Trophoblast cell (in vitro differentiated cells and primary cell): ENCODE measurements at regions not wholly inside any gene's neighbourhood (a gene's known extent, or its start where the extent isn't known, plus 50 kb on each side); places are given as distances from the start of the nearest gene placed in this dataset.

ENCODE experiments used
- DNase-seq, 2 donors: peaks; one replicate each; pipeline ENCODE4 v3.0.0-alpha.2; 2016
- H2AFZ ChIP-seq: 2 replicates; pipeline ENCODE4 v1.6.1; 2013; ENCODE audit warnings: low read length, moderate library complexity, mild to moderate bottlenecking; ENCODE audit not compliant: insufficient read depth, poor library complexity
- H2AK5ac ChIP-seq: 2 replicates; pipeline ENCODE4 v1.6.1; 2013; ENCODE audit warnings: mild to moderate bottlenecking, low read length
- H2BK120ac ChIP-seq: 2 replicates; pipeline ENCODE4 v1.6.1; 2013; ENCODE audit warnings: low read length, mild to moderate bottlenecking, moderate library complexity; ENCODE audit not compliant: insufficient read depth, poor library complexity
- H2BK12ac ChIP-seq: 2 replicates; pipeline ENCODE4 v1.6.1; 2013; ENCODE audit warnings: mild to moderate bottlenecking, low read length, moderate library complexity
- H2BK5ac ChIP-seq: 2 replicates; pipeline ENCODE4 v1.6.1; 2013; ENCODE audit warnings: low read length, low read depth, moderate library complexity, mild to moderate bottlenecking; ENCODE audit not compliant: poor library complexity
- H3K14ac ChIP-seq: 2 replicates; pipeline ENCODE4 v1.6.1; 2013; ENCODE audit warnings: mild to moderate bottlenecking, low read length
- H3K18ac ChIP-seq: 2 replicates; pipeline ENCODE4 v1.6.1; 2013; ENCODE audit warnings: mild to moderate bottlenecking, low read length
- H3K23ac ChIP-seq: 2 replicates; pipeline ENCODE4 v1.6.1; 2013; ENCODE audit warnings: low read length
- H3K27ac ChIP-seq: 2 replicates; pipeline ENCODE4 v1.5.1; 2013; ENCODE audit warnings: low read depth, mild to moderate bottlenecking, inconsistent platforms, low read length, moderate library complexity
- H3K27me3 ChIP-seq: 2 replicates; pipeline ENCODE4 v1.6.1; 2013; ENCODE audit warnings: inconsistent platforms, mild to moderate bottlenecking, low read length, moderate library complexity; ENCODE audit not compliant: insufficient read depth
- H3K36me3 ChIP-seq, 2 experiments: 1 replicate in 1 of 2; 2 replicates in 1 of 2; pipeline ENCODE4 v1.6.1; 2013; ENCODE audit warnings: low read length in 2 of 2, mild to moderate bottlenecking in 2 of 2, moderate library complexity in 1 of 2; ENCODE audit not compliant: insufficient read depth in 2 of 2, control insufficient read depth in 1 of 2
- H3K4ac ChIP-seq: 2 replicates; pipeline ENCODE4 v1.6.1; 2013; ENCODE audit warnings: low read depth, mild to moderate bottlenecking, low read length, moderate library complexity
- H3K4me1 ChIP-seq, 2 experiments: 1 replicate in 1 of 2; 2 replicates in 1 of 2; pipeline ENCODE4 v1.6.1; 2013; ENCODE audit warnings: low read length in 2 of 2, mild to moderate bottlenecking in 2 of 2, moderate library complexity in 1 of 2; ENCODE audit not compliant: insufficient read depth in 2 of 2, control insufficient read depth in 1 of 2
- H3K4me2 ChIP-seq: 2 replicates; pipeline ENCODE4 v1.6.1; 2013; ENCODE audit warnings: inconsistent platforms, mild to moderate bottlenecking, low read length, moderate library complexity
- H3K4me3 ChIP-seq: 2 replicates; pipeline ENCODE4 v1.5.1; 2013; ENCODE audit warnings: mild to moderate bottlenecking, low read depth, low read length, inconsistent platforms
- H3K79me1 ChIP-seq: one replicate; pipeline ENCODE4 v1.6.1; 2013; ENCODE audit warnings: low read length
- H3K79me2 ChIP-seq: 2 replicates; pipeline ENCODE4 v1.6.1; 2013; ENCODE audit warnings: low read length, mild to moderate bottlenecking; ENCODE audit not compliant: control insufficient read depth, insufficient read depth, poor library complexity
- H3K9ac ChIP-seq: 2 replicates; pipeline ENCODE4 v1.6.1; 2013; ENCODE audit warnings: mild to moderate bottlenecking, low read length
- H3K9me3 ChIP-seq: 2 replicates; pipeline ENCODE4 v1.6.1; 2013; ENCODE audit warnings: low read depth, mild to moderate bottlenecking, control low read depth, inconsistent platforms, low read length; ENCODE audit not compliant: insufficient read depth
- H4K12ac ChIP-seq: 2 replicates; pipeline ENCODE4 v1.6.1; 2013; ENCODE audit warnings: low read depth, mild to moderate bottlenecking, low read length, moderate library complexity
- H4K8ac ChIP-seq: 2 replicates; pipeline ENCODE4 v1.6.1; 2013; ENCODE audit warnings: low read depth, mild to moderate bottlenecking, low read length, moderate library complexity
- H4K91ac ChIP-seq: one replicate; pipeline ENCODE4 v1.6.1; 2013; ENCODE audit warnings: low read depth, mild to moderate bottlenecking, low read length, moderate library complexity
- WGBS: extraction: QIAGEN DNeasy Blood & Tissue Kit; methylation state at CpG from one replicate; pipeline ENCODE4 v1.1.7; 2013; ENCODE audit warnings: missing lambda C conversion rate; ENCODE audit not compliant: insufficient read length, insufficient coverage; ENCODE audit errors: extremely low coverage; 5-methylcytosine and 5-hydroxymethylcytosine counted together

DNA sequence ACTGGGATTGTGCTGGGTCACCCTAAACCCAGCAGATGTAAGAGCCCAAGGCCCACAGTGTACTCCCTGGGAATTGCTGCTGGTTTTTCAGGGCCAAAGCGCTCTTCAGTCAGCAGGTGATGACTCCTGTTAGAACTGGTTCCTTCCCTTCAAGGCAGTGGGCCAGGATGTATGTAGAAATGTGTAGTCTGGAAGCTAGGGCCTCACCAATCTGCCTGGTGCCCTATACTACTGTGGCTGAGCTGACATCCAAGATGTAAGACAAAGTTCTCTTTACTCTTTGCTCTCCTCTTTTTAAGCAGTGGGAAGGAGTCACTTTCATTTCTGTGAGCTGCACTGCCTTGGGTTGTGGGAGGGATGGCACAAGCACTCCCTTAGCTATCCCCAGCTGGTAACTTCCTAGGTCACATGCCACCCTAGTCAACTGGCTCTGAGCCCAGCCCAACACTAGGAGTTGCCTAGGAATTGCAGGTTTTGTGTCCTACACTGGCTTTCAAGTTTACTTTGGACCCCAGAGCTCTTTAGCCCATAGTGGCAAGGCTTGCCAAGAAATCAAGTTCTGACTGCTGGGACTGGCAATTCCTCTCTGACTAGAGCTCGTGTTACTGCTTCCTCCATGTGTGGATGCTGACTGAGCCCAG, 249.2 kb downstream of the C12orf50 start:
- Histone ChIP-seq H2BK5ac (peak overlapping the region; percentile 84), H2AFZ (peak overlapping the region; percentile 3), H3K4me1 (peaks cover 16 to 20% of the 10 kb centered on the region in 2 experiments), H3K79me2 (peaks cover 6% of the 10 kb centered on the region), H3K4ac (peak overlapping the region; percentile 57), H3K9me3 (no peaks in the 10 kb centered on the region), H4K8ac (peak overlapping the region; percentile 56), H3K18ac (peak overlapping the region; percentile 20), H3K4me2 (no peak overlapping the region), H3K4me3 (no peak overlapping the region), H3K36me3 (no peaks in the 10 kb centered on the region), H4K91ac (peak overlapping the region; percentile 82), H3K23ac (no peak overlapping the region), H3K27ac (peak overlapping the region; percentile 97), H2AK5ac (peak overlapping the region; percentile 87), H4K12ac (peak overlapping the region; percentile 21), H2BK12ac (peak overlapping the region; percentile 43), H3K79me1 (peaks cover 15% of the 10 kb centered on the region), H2BK120ac (peak overlapping the region; percentile 89), H3K14ac (peak overlapping the region; percentile 50), H3K9ac (no peak overlapping the region), H3K27me3 (no peaks in the 10 kb centered on the region)
- no peak for DNase-seq
- WGBS, result no CpG with 5 or more reads among the region's 2 CpGs

DNA sequence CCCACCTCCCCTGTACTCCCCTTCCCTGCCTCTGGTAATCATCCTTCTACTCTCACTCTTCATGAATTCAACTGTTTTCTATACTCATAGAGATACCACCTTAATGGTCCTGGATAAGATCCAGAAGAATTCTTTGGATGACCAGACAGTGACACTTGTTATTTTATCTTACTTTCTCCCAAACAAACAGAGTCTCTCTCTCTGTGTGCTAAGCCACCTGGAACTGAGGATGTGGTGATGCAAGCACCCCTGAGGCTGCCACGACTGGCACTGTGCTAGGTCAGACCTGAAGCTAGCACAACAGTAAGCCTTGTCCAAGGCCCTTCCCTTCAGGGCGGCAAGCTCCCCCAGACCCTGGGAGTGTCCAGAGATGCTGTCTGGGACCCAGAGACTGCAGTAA, 250.2 kb downstream of the C12orf50 start:
- DNase-seq, result peak; percentile 80 to 84
- peak overlapping the region; percentile 82 for H4K91ac ChIP-seq
- no CpG with 5 or more reads among the region's 2 CpGs for WGBS
- no peak overlapping the region for H3K18ac ChIP-seq
- H2AK5ac ChIP-seq, result no peak overlapping the region
- H3K36me3 ChIP-seq, result no peaks in the 10 kb centered on the region
- H3K27me3 ChIP-seq, result no peaks in the 10 kb centered on the region
- H3K79me2 ChIP-seq, result peaks cover 6% of the 10 kb centered on the region
- peak overlapping the region; percentile 97 for H3K27ac ChIP-seq
- H2AFZ ChIP-seq, result no peak overlapping the region
- H4K12ac ChIP-seq, result no peak overlapping the region
- no peak overlapping the region for H3K4me3 ChIP-seq
- peaks cover 16 to 20% of the 10 kb centered on the region in 2 experiments for H3K4me1 ChIP-seq
- no peak overlapping the region for H2BK12ac ChIP-seq
- no peak overlapping the region for H3K9ac ChIP-seq
- no peak overlapping the region for H3K4ac ChIP-seq
- peaks cover 15% of the 10 kb centered on the region for H3K79me1 ChIP-seq
- H3K14ac ChIP-seq, result no peak overlapping the region
- no peak overlapping the region for H3K23ac ChIP-seq
- peak overlapping the region; percentile 89 for H2BK120ac ChIP-seq
- H3K9me3 ChIP-seq, result no peaks in the 10 kb centered on the region
- no peak overlapping the region for H3K4me2 ChIP-seq
- H2BK5ac ChIP-seq, result peak overlapping the region; percentile 84
- H4K8ac ChIP-seq, result no peak overlapping the region

DNA sequence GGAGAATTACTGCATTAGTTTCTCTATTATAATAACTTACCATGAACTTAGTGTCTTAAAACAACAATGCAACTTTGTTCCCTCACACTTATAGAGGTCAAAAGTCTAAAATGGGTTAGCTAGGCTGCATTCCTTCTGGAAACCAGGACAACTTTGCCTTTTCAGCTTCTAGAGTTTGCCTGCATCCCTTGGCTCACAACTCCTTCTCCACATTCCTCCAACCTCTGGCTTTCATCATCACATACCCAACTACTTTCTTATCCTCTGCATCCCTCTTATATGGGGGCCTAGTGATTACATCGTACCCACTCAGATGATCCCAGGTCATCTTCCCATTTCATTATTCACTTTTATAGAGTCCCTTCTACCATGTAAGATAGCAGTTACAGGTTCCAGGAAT, 251.1 kb downstream of the C12orf50 start:
- no peak overlapping the region for H3K4me2 ChIP-seq
- no peaks in the 10 kb centered on the region for H3K36me3 ChIP-seq
- peaks cover 6% of the 10 kb centered on the region for H3K79me2 ChIP-seq
- peak; percentile 30 to 69 for DNase-seq
- H4K8ac ChIP-seq, result no peak overlapping the region
- no peak overlapping the region for H3K14ac ChIP-seq
- H2AK5ac ChIP-seq, result no peak overlapping the region
- H2BK120ac ChIP-seq, result no peak overlapping the region
- no peak overlapping the region for H2BK5ac ChIP-seq
- H3K4me1 ChIP-seq, result peaks cover 16 to 19% of the 10 kb centered on the region in 2 experiments
- no peak overlapping the region for H3K9ac ChIP-seq
- H4K12ac ChIP-seq, result no peak overlapping the region
- no peak overlapping the region for H3K4me3 ChIP-seq
- no peak overlapping the region for H3K23ac ChIP-seq
- H2BK12ac ChIP-seq, result no peak overlapping the region
- no peaks in the 10 kb centered on the region for H3K9me3 ChIP-seq
- no peak overlapping the region for H3K4ac ChIP-seq
- H4K91ac ChIP-seq, result no peak overlapping the region
- no CpG with 5 or more reads among the region's 1 CpG for WGBS
- H2AFZ ChIP-seq, result no peak overlapping the region
- no peak overlapping the region for H3K18ac ChIP-seq
- no peaks in the 10 kb centered on the region for H3K27me3 ChIP-seq
- peak overlapping the region; percentile 52 for H3K27ac ChIP-seq
- H3K79me1 ChIP-seq, result peaks cover 15% of the 10 kb centered on the region

DNA sequence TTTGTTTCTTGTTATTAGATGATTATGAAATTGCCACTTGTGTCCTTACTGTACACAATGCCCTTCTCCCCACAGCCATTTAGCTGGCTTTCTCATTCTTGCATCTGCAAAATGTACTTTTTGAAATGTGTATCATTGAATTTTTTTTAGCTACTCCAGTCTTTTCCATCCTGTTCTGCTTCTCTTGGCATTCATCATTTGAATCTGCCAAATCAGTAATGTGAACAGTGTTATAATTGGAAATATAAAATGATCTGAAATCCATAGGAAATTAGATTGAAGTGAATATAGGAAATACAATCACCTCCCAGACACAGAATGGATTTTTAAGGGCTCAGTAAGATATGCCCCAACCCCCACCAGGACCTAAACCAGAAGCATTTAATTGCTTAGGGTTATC, 253.4 kb downstream of the C12orf50 start:
- Histone ChIP-seq H3K4me2 (no peak overlapping the region), H3K18ac (no peak overlapping the region), H4K12ac (no peak overlapping the region), H3K36me3 (no peaks in the 10 kb centered on the region), H2AFZ (no peak overlapping the region), H3K9me3 (no peaks in the 10 kb centered on the region), H3K4ac (no peak overlapping the region), H2BK12ac (no peak overlapping the region), H3K27me3 (no peaks in the 10 kb centered on the region), H3K79me1 (peaks cover 15% of the 10 kb centered on the region), H4K8ac (no peak overlapping the region), H3K4me3 (no peak overlapping the region), H3K23ac (no peak overlapping the region), H3K9ac (no peak overlapping the region), H3K14ac (no peak overlapping the region), H2AK5ac (no peak overlapping the region), H4K91ac (no peak overlapping the region), H3K27ac (peak overlapping the region; percentile 62), H3K79me2 (peaks cover 6% of the 10 kb centered on the region), H3K4me1 (peaks cover 13 to 15% of the 10 kb centered on the region in 2 experiments), H2BK120ac (no peak overlapping the region), H2BK5ac (no peak overlapping the region)
- no peak for DNase-seq
